HEK293T (cell line): ENCODE measurements at regions not wholly inside any gene's neighbourhood (a gene's known extent, or its start where the extent isn't known, plus 50 kb on each side); places are given as distances from the start of the nearest gene placed in this dataset.

Source experiments
- BHLHE40 ChIP-seq: fragments of 450-650 bp; IDR thresholded peaks from 2 replicates; pipeline ENCODE4 v1.6.1; 2016; ENCODE audit warnings: mild to moderate bottlenecking, moderate library complexity, borderline replicate concordance
- FOXK2 ChIP-seq: fragments of 450-650 bp; IDR thresholded peaks from 2 replicates; pipeline ENCODE4 v1.6.1; 2016; ENCODE audit warnings: mild to moderate bottlenecking
- NFRKB ChIP-seq: fragments of 450-650 bp; IDR thresholded peaks from 2 replicates; pipeline ENCODE4 v1.6.1; 2016; ENCODE audit warnings: mild to moderate bottlenecking, moderate library complexity

GRCh38 chr2:57855212-57855611, 191.4 kb upstream of the VRK2 start:
- no peak for TF ChIP-seq NFRKB
- TF ChIP-seq BHLHE40: no peak
- TF ChIP-seq FOXK2: no peak
